Keratinocyte (primary cell): ENCODE measurements at regions not wholly inside any gene's neighbourhood (a gene's known extent, or its start where the extent isn't known, plus 50 kb on each side); places are given as distances from the start of the nearest gene placed in this dataset.

Experiments used
- CTCF ChIP-seq, 3 experiments: IDR thresholded peaks in 1 of 3; conservative IDR thresholded peaks in 1 of 3; optimal IDR thresholded peaks in 1 of 3; 2 replicates in 2 of 3; 3 replicates in 1 of 3; pipeline versions ENCODE3 to v1.5.1; 2011; ENCODE audit warnings: low read length in 3 of 3, mild to moderate bottlenecking in 3 of 3, moderate library complexity in 2 of 3, control low read depth in 1 of 3, inconsistent platforms in 1 of 3; ENCODE audit not compliant: insufficient read depth in 2 of 3; ENCODE audit errors: extremely low read depth in 1 of 3
- EZH2 ChIP-seq: IDR thresholded peaks from one replicate; pipeline ENCODE4 v1.6.1; 2012; ENCODE audit warnings: inconsistent platforms, mild to moderate bottlenecking, low read length, moderate library complexity

- TF ChIP-seq CTCF (optimal IDR thresholded peaks at IDR 0.05 in 1 of 3, IDR thresholded peaks at IDR 0.05 in 1 of 3, conservative IDR thresholded peaks at IDR 0.05 in 1 of 3; ENCODE audit: extremely low read depth in 1 of 3, insufficient read depth in 2 of 3, low read length in 3 of 3): no peak
- no peak for TF ChIP-seq EZH2
Observed at GRCh38 chr6:140623498-140623897, 1249.0 kb upstream of the CITED2 start.
